HEK293T (cell line): ENCODE measurements at regions not wholly inside any gene's neighbourhood (a gene's known extent, or its start where the extent isn't known, plus 50 kb on each side); places are given as distances from the start of the nearest gene placed in this dataset.
A peak's percentile ranks its signal among the peaks of the same experiment; 100 is the strongest.

Experiments
- CTCF ChIA-PET: fragments of 350-600 bp; formaldehyde crosslinking; extraction: SDS; loops from one replicate; lab custom pipeline; 2021; ENCODE audit warnings: antibody characterized with exemption, inconsistent platforms; lab: Yijun Ruan, JAX
- POLR2A ChIA-PET: fragments of 350-600 bp; formaldehyde crosslinking; extraction: SDS; loops from one replicate; lab custom pipeline; 2020; ENCODE audit warnings: antibody characterized with exemption, inconsistent platforms; lab: Yijun Ruan, JAX
- DNase-seq: peaks from one replicate; pipeline ENCODE4 v3.0.0; 2012; ENCODE audit warnings: mixed read lengths; ENCODE audit errors: extremely low spot score
- ARNT ChIP-seq: fragments of 450-650 bp; IDR thresholded peaks from 2 replicates; pipeline ENCODE4 v1.6.1; 2017; ENCODE audit warnings: mild to moderate bottlenecking
- BHLHE40 ChIP-seq: fragments of 450-650 bp; IDR thresholded peaks from 2 replicates; pipeline ENCODE4 v1.6.1; 2016; ENCODE audit warnings: mild to moderate bottlenecking, moderate library complexity, borderline replicate concordance
- CTBP1 ChIP-seq: fragments of 450-650 bp; IDR thresholded peaks from 2 replicates; pipeline ENCODE4 v1.6.1; 2016; ENCODE audit warnings: borderline replicate concordance
- ELF4 ChIP-seq: fragments of 450-650 bp; IDR thresholded peaks from 2 replicates; pipeline ENCODE4 v1.6.1; 2017; ENCODE audit warnings: antibody characterized with exemption
- FOXA1 ChIP-seq: fragments of 450-650 bp; IDR thresholded peaks from 2 replicates; pipeline ENCODE4 v1.6.1; 2016; ENCODE audit warnings: mild to moderate bottlenecking
- FOXK2 ChIP-seq: fragments of 450-650 bp; IDR thresholded peaks from 2 replicates; pipeline ENCODE4 v1.6.1; 2016; ENCODE audit warnings: mild to moderate bottlenecking
- FOXM1 ChIP-seq: fragments of 450-650 bp; IDR thresholded peaks from 2 replicates; pipeline ENCODE4 v1.6.1; 2017; ENCODE audit warnings: mild to moderate bottlenecking, borderline replicate concordance
- HDGF ChIP-seq: fragments of 450-650 bp; IDR thresholded peaks from 2 replicates; pipeline ENCODE4 v1.6.1; 2017; ENCODE audit warnings: antibody characterized with exemption, borderline replicate concordance
- L3MBTL2 ChIP-seq: fragments of 450-650 bp; conservative IDR thresholded peaks from 2 replicates; pipeline ENCODE4 v1.6.1; 2016; ENCODE audit warnings: mild to moderate bottlenecking
- LEF1 ChIP-seq: fragments of 450-650 bp; IDR thresholded peaks from 2 replicates; pipeline ENCODE4 v1.6.1; 2017; ENCODE audit warnings: mild to moderate bottlenecking, borderline replicate concordance
- NFRKB ChIP-seq: fragments of 450-650 bp; IDR thresholded peaks from 2 replicates; pipeline ENCODE4 v1.6.1; 2016; ENCODE audit warnings: mild to moderate bottlenecking, moderate library complexity
- SP1 ChIP-seq: fragments of 450-650 bp; IDR thresholded peaks from 2 replicates; pipeline ENCODE4 v1.6.1; 2017
- SUZ12 ChIP-seq: fragments of 450-650 bp; IDR thresholded peaks from 2 replicates; pipeline ENCODE4 v1.6.1; 2016; ENCODE audit warnings: mild to moderate bottlenecking
- TARDBP ChIP-seq: fragments of 450-650 bp; IDR thresholded peaks from 2 replicates; pipeline ENCODE4 v1.6.1; 2016
- ZNF384 ChIP-seq: fragments of 450-650 bp; IDR thresholded peaks from 2 replicates; pipeline ENCODE4 v1.6.1; 2016
- TF ChIP-seq, protein P1 (sequence below): fragments of 450-650 bp; IDR thresholded peaks from 2 replicates; pipeline ENCODE4 v1.6.1; 2016

DNA sequence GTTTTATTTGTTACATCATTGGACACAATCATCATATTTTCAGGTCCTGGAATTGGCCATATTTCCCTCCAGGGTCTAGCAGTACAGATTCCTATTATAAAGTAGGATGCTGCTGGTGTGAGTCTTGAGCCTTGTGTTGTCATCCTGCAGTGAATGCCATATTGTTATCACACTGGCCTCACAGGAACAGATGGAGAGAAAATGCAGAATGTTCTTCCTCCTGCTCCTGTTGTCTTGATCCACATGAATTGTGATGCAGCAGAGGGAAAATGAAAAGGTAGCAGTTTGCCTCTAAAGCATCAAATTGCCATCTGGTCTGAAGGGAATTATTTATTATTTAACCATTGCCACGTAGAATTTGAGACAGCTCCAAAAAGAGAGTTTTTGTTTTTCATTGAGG, 248.6 kb downstream of the GPAM start:
- TF ChIP-seq ZNF384 (no peak), BHLHE40 (no peak), FOXA1 (no peak), SUZ12 (no peak), CTBP1 (no peak), TARDBP (no peak), FOXM1 (no peak), LEF1 (no peak), NFRKB (no peak), L3MBTL2 (no peak), ELF4 (no peak), FOXK2 (no peak), ARNT (no peak), HDGF (no peak), SP1 (no peak)
- TF ChIP-seq, protein P1, sequence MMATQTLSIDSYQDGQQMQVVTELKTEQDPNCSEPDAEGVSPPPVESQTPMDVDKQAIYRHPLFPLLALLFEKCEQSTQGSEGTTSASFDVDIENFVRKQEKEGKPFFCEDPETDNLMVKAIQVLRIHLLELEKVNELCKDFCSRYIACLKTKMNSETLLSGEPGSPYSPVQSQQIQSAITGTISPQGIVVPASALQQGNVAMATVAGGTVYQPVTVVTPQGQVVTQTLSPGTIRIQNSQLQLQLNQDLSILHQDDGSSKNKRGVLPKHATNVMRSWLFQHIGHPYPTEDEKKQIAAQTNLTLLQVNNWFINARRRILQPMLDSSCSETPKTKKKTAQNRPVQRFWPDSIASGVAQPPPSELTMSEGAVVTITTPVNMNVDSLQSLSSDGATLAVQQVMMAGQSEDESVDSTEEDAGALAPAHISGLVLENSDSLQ, result no peak
- ChIA-PET CTCF (no interaction called here), POLR2A (no interaction called here)
- no peak for DNase-seq

DNA sequence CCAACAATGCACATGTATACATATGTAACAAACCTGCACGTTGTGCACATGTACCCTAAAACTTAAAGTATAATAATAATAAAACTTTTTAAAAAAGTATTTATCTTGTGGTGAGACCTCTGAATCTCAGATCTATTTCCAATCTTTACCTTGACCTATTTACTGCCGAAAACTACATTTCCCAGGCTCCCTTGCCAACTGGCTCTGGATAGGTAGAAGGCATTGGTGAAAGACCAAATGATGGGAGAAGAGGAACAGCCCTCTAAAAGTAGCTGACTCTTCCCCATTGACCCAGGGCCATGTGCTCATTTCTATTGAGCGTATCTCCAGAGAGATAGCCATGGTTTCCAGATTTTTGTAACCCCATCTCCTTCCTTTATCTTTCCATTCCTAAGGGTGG, 247.4 kb downstream of the GPAM start:
- no peak for TF ChIP-seq FOXK2
- TF ChIP-seq SP1, result no peak
- no peak for TF ChIP-seq FOXM1
- TF ChIP-seq SUZ12, result no peak
- no peak for TF ChIP-seq LEF1
- TF ChIP-seq NFRKB, result no peak
- TF ChIP-seq ELF4, result no peak
- no peak for TF ChIP-seq CTBP1
- no peak for TF ChIP-seq L3MBTL2
- TF ChIP-seq HDGF, result no peak
- no peak for TF ChIP-seq BHLHE40
- TF ChIP-seq ARNT, result no peak
- CTCF ChIA-PET, result no interaction called here
- POLR2A ChIA-PET, result no interaction called here
- DNase-seq, result no peak

DNA sequence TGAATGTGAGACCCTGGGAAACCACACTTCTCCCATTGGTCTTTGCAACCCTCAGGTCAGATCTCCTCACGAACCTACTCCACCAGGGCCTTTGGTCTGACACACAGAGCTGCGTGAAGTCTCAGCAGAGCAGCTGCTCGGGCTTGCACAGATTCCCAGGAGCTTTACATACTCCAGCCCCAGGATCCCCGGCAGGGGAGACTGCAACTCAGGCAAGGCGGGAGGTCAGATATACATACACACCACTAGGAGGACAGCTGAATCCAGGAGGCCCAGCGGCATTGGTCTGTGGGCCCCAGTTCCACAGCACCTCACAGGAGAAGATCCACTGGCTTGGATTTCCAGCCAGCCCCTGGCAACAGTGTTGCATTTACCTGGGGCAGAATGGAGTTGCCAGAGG, 239.2 kb downstream of the GPAM start:
- ChIA-PET POLR2A (no interaction called here), CTCF (no interaction called here)
- peak; percentile 18 for DNase-seq
- TF ChIP-seq NFRKB (no peak), ARNT (no peak), FOXK2 (no peak), FOXM1 (no peak), BHLHE40 (no peak), TARDBP (no peak), ELF4 (no peak), HDGF (no peak), FOXA1 (no peak), L3MBTL2 (no peak), SUZ12 (no peak)
- TF ChIP-seq, protein P1, result no peak

DNA sequence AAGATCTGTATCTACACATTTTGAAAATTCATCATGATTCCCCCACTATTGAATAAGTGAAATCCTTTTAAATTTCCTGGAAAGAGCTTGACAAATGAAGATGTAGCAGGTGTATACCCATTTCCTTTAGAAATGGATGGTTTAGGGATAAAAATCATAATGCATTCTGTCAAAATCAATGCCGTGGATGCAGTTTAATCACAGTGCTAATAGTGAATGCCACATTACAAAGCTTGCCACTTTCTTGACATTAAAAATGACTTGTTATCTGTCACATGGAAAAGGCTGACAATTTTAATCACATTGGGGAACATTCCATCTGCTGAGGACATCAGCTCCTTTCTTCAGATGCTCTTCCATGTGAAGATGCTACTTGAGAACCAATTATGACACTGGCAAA, 229.6 kb downstream of the GPAM start:
- POLR2A ChIA-PET, result no interaction called here
- CTCF ChIA-PET, result no interaction called here
- DNase-seq, result no peak
- TF ChIP-seq L3MBTL2 (no peak), FOXA1 (no peak), HDGF (no peak), LEF1 (no peak), SP1 (no peak), SUZ12 (no peak), FOXK2 (no peak), ZNF384 (no peak), CTBP1 (no peak), FOXM1 (no peak), BHLHE40 (no peak), TARDBP (no peak), ELF4 (no peak), NFRKB (no peak), ARNT (no peak)
- TF ChIP-seq, protein P1, result no peak

DNA sequence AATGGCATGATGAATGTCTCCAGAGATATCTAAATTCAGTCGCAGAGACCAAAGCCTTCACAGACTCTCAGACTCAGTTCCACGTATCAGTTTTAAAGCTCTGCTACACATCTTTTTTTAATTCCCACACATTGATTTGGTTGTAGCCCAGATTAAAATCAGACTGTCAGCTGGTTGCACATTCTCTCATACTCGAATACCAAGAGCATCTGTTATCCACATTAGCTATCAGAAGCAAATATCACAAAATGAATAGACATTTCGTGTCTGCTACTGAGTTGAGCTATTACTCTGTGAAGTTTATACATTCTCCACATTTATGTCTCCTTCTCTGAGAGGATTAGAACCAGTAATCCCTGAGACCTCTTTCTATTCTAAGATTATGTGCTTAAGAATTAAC, 229.2 kb downstream of the GPAM start:
- ChIA-PET POLR2A (no interaction called here), CTCF (no interaction called here)
- no peak for DNase-seq
- TF ChIP-seq NFRKB (no peak), HDGF (no peak), ELF4 (no peak), BHLHE40 (no peak), L3MBTL2 (no peak), ARNT (no peak), SUZ12 (no peak), FOXM1 (no peak), FOXA1 (no peak), CTBP1 (no peak), ZNF384 (no peak), LEF1 (no peak), SP1 (no peak), TARDBP (no peak), FOXK2 (no peak)
- TF ChIP-seq, protein P1, result no peak
